GM18861 (cell line): ENCODE measurements at regions not wholly inside any gene's neighbourhood (a gene's known extent, or its start where the extent isn't known, plus 50 kb on each side); places are given as distances from the start of the nearest gene placed in this dataset.

Experiments
- ATAC-seq: cut with Tn5 transposase; IDR thresholded peaks from one replicate; pipeline ENCODE4 v1.9.1; 2021; ENCODE audit not compliant: unreplicated experiment

- no peak for ATAC-seq
Measured at GRCh38 chr15:95457520-95457919, 873.0 kb upstream of the NR2F2 start.

- no peak for ATAC-seq
Measured at GRCh38 chr15:95458721-95459120, 871.8 kb upstream of the NR2F2 start.

DNA sequence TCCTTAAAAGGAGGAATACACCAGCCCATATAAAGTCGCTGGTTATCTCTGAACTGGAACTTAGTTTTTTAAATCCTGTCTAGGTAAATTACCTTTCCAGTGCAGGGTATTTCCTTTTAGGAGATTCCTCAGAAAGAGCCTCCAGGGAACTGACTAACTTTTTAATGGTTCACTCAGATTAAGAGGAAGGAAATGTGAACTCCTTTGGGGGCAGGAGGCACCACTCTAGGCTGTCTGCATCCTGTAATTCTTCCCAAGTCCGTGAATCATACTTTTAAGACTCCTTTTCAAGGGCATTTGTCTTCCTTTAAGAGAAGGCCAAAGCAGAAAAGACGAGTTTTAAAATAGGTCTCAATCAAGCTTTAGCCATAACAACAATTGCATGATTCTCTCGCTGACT is 871.2 kb upstream of the NR2F2 start:
- no peak for ATAC-seq

GRCh38 chr15:95464509-95464908 is 866.0 kb upstream of the NR2F2 start:
- no peak for ATAC-seq

GRCh38 chr15:95468820-95469219 is 861.7 kb upstream of the NR2F2 start:
- ATAC-seq = no peak

DNA sequence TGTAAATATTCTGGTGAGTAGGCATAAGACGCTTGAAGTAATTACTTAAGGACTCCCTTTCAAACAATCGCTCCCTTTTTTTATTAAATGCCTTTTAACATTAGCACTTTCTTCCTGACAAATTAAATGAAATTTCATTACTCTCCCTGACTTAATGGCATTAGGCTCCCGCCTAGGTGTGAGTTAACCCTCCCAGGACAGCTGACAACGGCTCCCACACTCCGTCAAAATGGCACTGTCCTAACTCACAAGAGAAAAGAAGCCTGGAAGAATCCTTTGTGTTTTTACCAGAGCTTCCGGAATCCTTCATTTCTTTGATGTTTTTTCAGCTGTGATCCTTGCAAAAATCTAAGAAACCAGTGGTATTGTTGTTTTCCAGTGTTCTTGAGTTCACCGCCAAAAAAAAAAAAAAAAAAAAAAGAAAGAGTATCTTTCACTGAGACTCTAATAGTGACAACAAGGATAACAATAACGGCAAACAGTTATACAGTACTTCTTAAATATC is 861.0 kb upstream of the NR2F2 start:
- ATAC-seq = no peak

- no peak for ATAC-seq
Measured at GRCh38 chr15:95470529-95470928, 860.0 kb upstream of the NR2F2 start.

DNA sequence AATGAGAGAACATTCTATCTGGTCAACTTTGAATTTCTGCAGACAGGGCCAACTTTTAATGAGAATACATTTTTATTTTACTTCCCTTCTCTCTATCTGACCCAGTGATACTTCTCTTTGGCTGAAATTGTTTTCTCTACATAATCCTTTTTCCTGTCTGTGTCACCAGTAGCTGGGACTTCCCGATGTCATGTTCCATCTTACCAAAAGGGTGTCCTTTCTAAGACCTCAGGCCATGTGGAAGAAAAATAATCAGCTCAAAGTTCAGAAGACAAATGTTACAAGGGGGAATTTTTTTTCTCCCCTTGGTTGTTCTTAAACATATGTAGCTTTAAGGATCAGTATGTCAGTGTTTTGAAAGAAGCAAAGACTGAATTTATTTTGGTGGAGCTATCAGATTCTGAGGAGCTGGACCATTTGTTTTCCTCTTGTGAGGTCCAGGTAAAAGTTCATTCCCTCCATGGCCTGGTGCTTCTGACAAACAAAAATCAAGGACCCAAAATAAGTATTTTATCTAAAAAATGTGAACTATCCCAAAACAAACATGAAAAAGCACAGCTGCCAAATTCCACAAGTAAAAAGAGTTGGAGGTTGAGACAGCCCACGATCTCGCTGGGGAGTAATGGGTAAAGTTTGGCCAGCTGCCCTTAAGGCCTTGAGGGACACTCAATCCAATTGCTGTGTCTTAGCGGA is 859.4 kb upstream of the NR2F2 start:
- no peak for ATAC-seq

GRCh38 chr15:95471690-95472086 is 858.8 kb upstream of the NR2F2 start:
- no peak for ATAC-seq

GRCh38 chr15:95475067-95475466 is 855.4 kb upstream of the NR2F2 start:
- no peak for ATAC-seq

GRCh38 chr15:95479308-95479707 is 851.2 kb upstream of the NR2F2 start:
- no peak for ATAC-seq

- ATAC-seq = no peak
Measured at GRCh38 chr15:95485367-95485766, 845.1 kb upstream of the NR2F2 start.

DNA sequence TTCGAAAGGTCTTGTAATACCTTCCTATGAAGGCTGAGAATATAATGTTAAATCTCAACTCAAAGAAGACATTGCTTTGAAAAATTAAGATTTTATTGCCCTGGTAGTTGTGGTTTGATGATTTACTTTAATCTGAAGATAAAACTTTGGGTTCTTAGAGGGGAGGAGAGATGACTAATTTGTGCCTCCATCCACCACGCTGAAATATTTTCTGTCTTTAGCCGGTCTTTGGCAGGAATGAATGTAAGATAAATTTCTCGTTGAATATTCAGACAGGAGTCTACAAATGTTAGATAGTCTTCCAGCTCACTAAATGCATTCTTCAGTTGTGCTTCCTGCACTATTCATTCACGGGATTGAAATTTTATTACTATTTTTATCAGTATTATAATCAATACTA is 844.3 kb upstream of the NR2F2 start:
- ATAC-seq = no peak

GRCh38 chr15:95489103-95489502 is 841.4 kb upstream of the NR2F2 start:
- ATAC-seq = no peak

- no peak for ATAC-seq
Measured at GRCh38 chr15:95492388-95493070, 838.0 kb upstream of the NR2F2 start.

- no peak for ATAC-seq
Measured at GRCh38 chr15:95494971-95495541, 835.4 kb upstream of the NR2F2 start.

DNA sequence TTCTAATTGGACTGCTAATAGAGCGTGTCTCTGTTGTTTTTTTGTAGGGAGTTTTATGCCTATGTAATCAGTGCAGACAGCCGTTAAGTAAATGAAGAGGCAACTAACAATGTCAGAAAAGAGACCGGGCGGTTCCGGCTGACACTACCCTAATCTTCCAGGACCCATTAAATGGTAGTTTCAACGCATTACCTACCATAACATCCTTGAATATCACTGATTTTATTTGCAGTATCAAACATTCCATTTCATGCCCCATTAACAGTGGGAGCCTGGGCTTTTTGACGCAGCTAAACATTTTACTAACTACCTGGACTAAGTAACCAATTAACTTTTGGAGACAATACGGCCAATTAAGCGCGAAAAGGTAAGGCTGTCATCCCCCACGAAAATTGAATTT is 832.9 kb upstream of the NR2F2 start:
- ATAC-seq = no peak

- no peak for ATAC-seq
Measured at GRCh38 chr15:95498961-95499360, 831.5 kb upstream of the NR2F2 start.

- ATAC-seq = no peak
Measured at GRCh38 chr15:95499397-95499796, 831.1 kb upstream of the NR2F2 start.

DNA sequence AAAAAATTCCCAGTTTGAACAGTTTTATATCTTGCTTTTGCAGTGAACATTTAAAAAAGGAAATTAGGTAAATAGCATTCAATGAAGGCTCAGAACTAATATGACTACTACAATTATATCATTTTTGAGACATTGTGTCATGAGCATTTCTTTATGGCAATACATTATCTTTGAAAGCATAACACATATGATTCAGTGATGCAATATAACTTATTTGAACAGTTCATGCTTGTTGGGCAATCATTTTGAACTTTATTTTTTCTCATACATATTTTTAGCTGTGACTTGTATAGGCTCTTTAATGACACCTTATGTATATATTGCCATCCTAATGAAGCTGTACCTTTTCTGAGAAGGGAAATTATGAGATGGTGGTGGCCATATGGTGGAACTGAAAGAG is 828.6 kb upstream of the NR2F2 start:
- ATAC-seq = no peak

- ATAC-seq = no peak
Measured at GRCh38 chr15:95503107-95503506, 827.4 kb upstream of the NR2F2 start.

GRCh38 chr15:95503640-95504225 is 826.8 kb upstream of the NR2F2 start:
- ATAC-seq = no peak
